IMR-90 (cell line): ENCODE measurements at regions not wholly inside any gene's neighbourhood (a gene's known extent, or its start where the extent isn't known, plus 50 kb on each side); places are given as distances from the start of the nearest gene placed in this dataset.

Experiments
- ATAC-seq: fragments of 200-7000 bp; cut with Tn5 transposase; 2 replicates; pipeline ENCODE4 v1.9.1; 2020; ENCODE audit warnings: low read depth, mild to moderate bottlenecking, moderate library complexity
- BruUV-seq: library from RNA; stranded (reverse); fragments of 400-500 nt; replicated peaks from 2 replicates; lab custom pipeline; 2021; lab: Mats Ljungman, UMichigan
- CTCF ChIA-PET: fragments of 300-600 bp; formaldehyde crosslinking; extraction: SDS; loops from one replicate; lab custom pipeline; 2021; ENCODE audit warnings: antibody characterized with exemption; lab: Yijun Ruan, JAX
- POLR2A ChIA-PET: fragments of 300-600 bp; sonication (Branson Sonifier 250); formaldehyde crosslinking; loops from one replicate; lab custom pipeline; 2022; ENCODE audit warnings: antibody characterized with exemption; ENCODE audit not compliant: unreplicated experiment; lab: Charles Lee
- DNase-seq: peaks from one replicate; pipeline ENCODE4 v3.0.0; 2013
- H2AFZ ChIP-seq: replicated peaks from 2 replicates; pipeline ENCODE3; 2013; ENCODE audit warnings: low read length, mild to moderate bottlenecking; ENCODE audit not compliant: poor library complexity
- H2AK5ac ChIP-seq: 2 replicates; pipeline ENCODE4 v1.6.1; 2013; ENCODE audit warnings: low read depth, low read length, inconsistent platforms
- H2AK9ac ChIP-seq: replicated peaks from 2 replicates; pipeline ENCODE3; 2013; ENCODE audit warnings: mild to moderate bottlenecking, low read depth, low read length, moderate library complexity; ENCODE audit not compliant: poor library complexity
- H2BK120ac ChIP-seq: 2 replicates; pipeline ENCODE4 v1.6.1; 2013; ENCODE audit warnings: low read depth, low read length, inconsistent platforms
- H2BK15ac ChIP-seq: 3 replicates; pipeline ENCODE4 v1.6.1; 2013; ENCODE audit warnings: low read depth, low read length, inconsistent platforms
- H2BK20ac ChIP-seq: 2 replicates; pipeline ENCODE4 v1.6.1; 2013; ENCODE audit warnings: low read depth, mild to moderate bottlenecking, inconsistent platforms, low read length, moderate library complexity
- H2BK5ac ChIP-seq: 2 replicates; pipeline ENCODE4 v1.6.1; 2013; ENCODE audit warnings: mild to moderate bottlenecking, low read depth, low read length, inconsistent platforms; ENCODE audit not compliant: poor library complexity, severe bottlenecking
- H3K14ac ChIP-seq: replicated peaks from 2 replicates; pipeline ENCODE4 v1.6.1; 2013; ENCODE audit warnings: low read depth, low read length, inconsistent platforms
- H3K18ac ChIP-seq: 2 replicates; pipeline ENCODE4 v1.6.1; 2013; ENCODE audit warnings: low read depth, low read length, control low read depth
- H3K23ac ChIP-seq: 2 replicates; pipeline ENCODE4 v1.6.1; 2013; ENCODE audit warnings: low read depth, low read length, inconsistent platforms
- H3K27ac ChIP-seq: 2 replicates; pipeline ENCODE4 v1.5.1; 2013; ENCODE audit warnings: mild to moderate bottlenecking, control low read depth, low read length; ENCODE audit not compliant: insufficient read depth
- H3K27me3 ChIP-seq: 2 replicates; pipeline ENCODE4 v1.6.1; 2013; ENCODE audit warnings: low read length; ENCODE audit not compliant: control insufficient read depth, insufficient read depth
- H3K36me3 ChIP-seq: 2 replicates; pipeline ENCODE4 v1.6.1; 2013; ENCODE audit warnings: low read length, mixed read lengths; ENCODE audit not compliant: control insufficient read depth, insufficient read depth
- H3K4ac ChIP-seq: 2 replicates; pipeline ENCODE4 v1.6.1; 2013; ENCODE audit warnings: low read depth, low read length, inconsistent platforms
- H3K4me1 ChIP-seq: 2 replicates; pipeline ENCODE4 v1.6.1; 2013; ENCODE audit warnings: low read length, mixed read lengths; ENCODE audit not compliant: control insufficient read depth, insufficient read depth
- H3K4me2 ChIP-seq: 2 replicates; pipeline ENCODE4 v1.6.1; 2013; ENCODE audit warnings: low read depth, mild to moderate bottlenecking, control low read depth, low read length, moderate library complexity
- H3K4me3 ChIP-seq: 2 replicates; pipeline ENCODE4 v1.5.1; 2013; ENCODE audit warnings: low read depth, mild to moderate bottlenecking, control low read depth, low read length, moderate library complexity; ENCODE audit not compliant: insufficient read depth
- H3K56ac ChIP-seq: 2 replicates; pipeline ENCODE4 v1.6.1; 2013; ENCODE audit warnings: low read length, inconsistent platforms; ENCODE audit not compliant: insufficient read depth; ENCODE audit errors: extremely low read depth
- H3K79me1 ChIP-seq, 2 experiments: 2 replicates each; pipeline ENCODE4 v1.6.1; 2013; ENCODE audit warnings: low read length in 2 of 2, inconsistent platforms in 1 of 2, low read depth in 1 of 2
- H3K9ac ChIP-seq: 2 replicates; pipeline ENCODE4 v1.6.1; 2013; ENCODE audit warnings: low read depth, low read length, control low read depth
- H3K9me1 ChIP-seq: 2 replicates; pipeline ENCODE4 v1.6.1; 2013; ENCODE audit warnings: low read length, inconsistent platforms; ENCODE audit not compliant: insufficient read depth
- H3K9me3 ChIP-seq: 2 replicates; pipeline ENCODE4 v1.6.1; 2013; ENCODE audit warnings: low read length; ENCODE audit not compliant: control insufficient read depth, insufficient read depth
- H4K20me1 ChIP-seq: 2 replicates; pipeline ENCODE4 v1.6.1; 2013; ENCODE audit warnings: low read length, inconsistent platforms; ENCODE audit not compliant: insufficient read depth
- H4K5ac ChIP-seq: 2 replicates; pipeline ENCODE4 v1.6.1; 2013; ENCODE audit warnings: mild to moderate bottlenecking, low read depth, low read length, control low read depth
- H4K8ac ChIP-seq, 2 experiments: 2 replicates each; pipeline ENCODE4 v1.6.1; 2013; ENCODE audit warnings: low read depth in 2 of 2, low read length in 2 of 2, control low read depth in 1 of 2, inconsistent platforms in 1 of 2
- H4K91ac ChIP-seq: 2 replicates; pipeline ENCODE4 v1.6.1; 2013; ENCODE audit warnings: low read depth, low read length, inconsistent platforms; ENCODE audit not compliant: insufficient read depth
- CEBPB ChIP-seq: IDR thresholded peaks from 2 replicates; pipeline ENCODE4 v1.6.1; 2012; ENCODE audit warnings: low read depth, low read length, improper control_type of control experiment
- CTCF ChIP-seq: conservative IDR thresholded peaks from 2 replicates; pipeline ENCODE4 v1.5.1; 2012; ENCODE audit warnings: mild to moderate bottlenecking, low read depth, low read length, improper control_type of control experiment
- ELK1 ChIP-seq: fragments of 150-350 bp; IDR thresholded peaks from 2 replicates; pipeline ENCODE4 v1.6.1; 2016; ENCODE audit warnings: low read depth, mild to moderate bottlenecking, low read length, moderate library complexity, borderline replicate concordance
- NFE2L2 ChIP-seq: fragments of 150-350 bp; IDR thresholded peaks from 2 replicates; pipeline ENCODE4 v1.6.1; 2016; ENCODE audit warnings: low read depth, mild to moderate bottlenecking, low read length
- RCOR1 ChIP-seq: IDR thresholded peaks from 2 replicates; pipeline ENCODE4 v1.6.1; 2012; ENCODE audit warnings: mild to moderate bottlenecking, low read length, improper control_type of control experiment; ENCODE audit not compliant: insufficient replicate concordance
- RFX5 ChIP-seq: IDR thresholded peaks from 2 replicates; pipeline ENCODE4 v1.8.0; 2012; ENCODE audit warnings: low read depth, mild to moderate bottlenecking, low read length, moderate library complexity
- USF2 ChIP-seq: fragments of 150-350 bp; IDR thresholded peaks from 2 replicates; pipeline ENCODE4 v1.6.1; 2017; ENCODE audit warnings: mild to moderate bottlenecking, antibody characterized with exemption, low read length, low read depth
- WGBS, 2 experiments: methylation state at CpG; one replicate each; pipeline versions ENCODE4 v1.1.5 to v1.1.7; 2013; ENCODE audit warnings: missing lambda C conversion rate in 2 of 2; ENCODE audit not compliant: insufficient read length in 1 of 2; ENCODE audit errors: extremely low coverage in 2 of 2; 5-methylcytosine and 5-hydroxymethylcytosine counted together
- dilution Hi-C: fragments of 300-500 bp; cut with HindIII; formaldehyde crosslinking; loops from one replicate; pipeline ENCODE4 v1.14.3; 2018; ENCODE audit warnings: low sequenced_read_pairs; ENCODE audit not compliant: unreplicated experiment
- in situ Hi-C: fragments of 300-500 bp; cut with MboI; formaldehyde crosslinking; loops from 3 replicates; pipeline ENCODE4 v1.14.3; 2019; ENCODE audit warnings: low sequenced_read_pairs, inconsistent platforms, mixed read lengths
- intact Hi-C: fragments of 100-400 bp; cut with micrococcal nuclease; formaldehyde crosslinking; loops from 2 replicates; pipeline ENCODE4 v1.10.0; 2022

GRCh38 chr5:168186289-168187074 lies 105.0 kb upstream of the WWC1 start:
- no TSS peak for BruUV-seq
- POLR2A ChIA-PET, result no interaction called here
- ATAC-seq, result no peak
- Histone ChIP-seq H3K23ac (no peak overlapping the region), H4K5ac (no peak overlapping the region), H2BK120ac (no peak overlapping the region), H2AK5ac (no peak overlapping the region), H3K4ac (no peak overlapping the region), H3K14ac (no peak overlapping the region), H4K8ac (no peak overlapping the region), H2BK20ac (no peak overlapping the region), H4K91ac (no peak overlapping the region), H3K27me3 (no peaks in the 10 kb centered on the region), H2AK9ac (no peak overlapping the region), H3K18ac (no peak overlapping the region), H2AFZ (no peak overlapping the region), H3K4me2 (no peak overlapping the region), H3K56ac (no peak overlapping the region), H3K9ac (no peak overlapping the region), H3K9me3 (no peaks in the 10 kb centered on the region), H3K4me3 (no peak overlapping the region), H3K79me1 (no peaks in the 10 kb centered on the region), H3K36me3 (no peaks in the 10 kb centered on the region), H3K27ac (no peak overlapping the region), H4K20me1 (no peaks in the 10 kb centered on the region), H2BK15ac (no peak overlapping the region), H2BK5ac (no peak overlapping the region), H3K9me1 (no peaks in the 10 kb centered on the region), H3K4me1 (no peaks in the 10 kb centered on the region)
- dilution Hi-C loops (no loop called here), intact Hi-C loops (no loop called here), in situ Hi-C loops (no loop called here)
- TF ChIP-seq ELK1 (no peak), NFE2L2 (no peak), RCOR1 (no peak), USF2 (no peak), CEBPB (no peak), CTCF (no peak), RFX5 (no peak)
- DNase-seq, result no peak
- 83% methylated on average over 1 of the region's 18 CpGs; no CpG with 5 or more reads in 1 of the 2 experiments for WGBS, 2 experiments
- CTCF ChIA-PET, result no interaction called here
